Stimulated activated CD8-positive, alpha-beta memory T cell treated with anti-CD3 and anti-CD28 coated beads, Interleukin-12 subunit alpha, Interleukin-12 subunit beta, amount 100 ng/mL, for 1 hour (primary cell): ENCODE measurements at regions not wholly inside any gene's neighbourhood (a gene's known extent, or its start where the extent isn't known, plus 50 kb on each side); places are given as distances from the start of the nearest gene placed in this dataset.
"Not testable (repeated sequence)": the region's sequence is repeated elsewhere in the genome, so short reads cannot be mapped to it uniquely, and the experiment has no call there.

Source experiments
- DNase-seq: peaks from one replicate; pipeline ENCODE4 v3.0.0-alpha.2; 2020; ENCODE audit warnings: low read depth

DNA sequence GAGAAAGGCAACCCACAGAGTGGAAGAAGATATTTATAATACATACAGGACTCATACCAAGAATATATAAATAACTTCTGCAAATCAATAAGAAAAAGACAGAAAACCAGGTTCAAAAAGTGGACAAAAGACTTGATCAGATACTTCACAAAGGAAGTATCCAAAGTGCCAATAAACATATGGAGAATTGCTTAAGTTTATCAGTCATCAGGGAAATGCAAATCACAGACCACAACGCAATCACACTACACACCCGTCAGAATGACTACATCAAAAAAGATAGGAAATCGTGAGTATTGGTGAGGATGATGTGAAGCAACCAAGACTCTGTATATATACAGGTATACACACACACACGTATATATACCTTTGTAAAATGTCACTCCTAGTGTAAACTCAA, 180.6 kb downstream of the FAM43A start:
- no peak for DNase-seq

- DNase-seq = no peak
Measured at GRCh38 chr3:194867270-194867983, 181.7 kb downstream of the FAM43A start.

DNA sequence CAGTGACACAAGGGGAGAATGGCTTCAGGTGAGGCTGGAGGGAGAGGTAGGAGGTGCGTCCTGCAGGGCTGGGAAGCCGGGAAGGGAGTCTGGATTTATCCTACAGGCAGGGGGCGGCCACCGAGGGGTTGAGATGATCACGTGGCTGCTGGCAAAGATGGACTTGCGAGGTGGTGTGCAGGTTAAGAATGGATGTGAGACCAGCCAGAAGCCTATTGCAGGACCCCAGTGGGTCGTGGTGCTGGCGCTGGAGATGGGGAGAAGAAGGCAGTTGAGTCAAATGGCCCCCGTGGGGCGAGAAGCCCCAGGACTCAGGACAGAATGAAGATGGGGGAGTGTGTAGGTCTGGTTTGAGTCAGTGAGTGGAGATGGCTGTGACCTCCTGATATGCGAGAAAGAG, 183.1 kb downstream of the FAM43A start:
- no peak for DNase-seq

DNA sequence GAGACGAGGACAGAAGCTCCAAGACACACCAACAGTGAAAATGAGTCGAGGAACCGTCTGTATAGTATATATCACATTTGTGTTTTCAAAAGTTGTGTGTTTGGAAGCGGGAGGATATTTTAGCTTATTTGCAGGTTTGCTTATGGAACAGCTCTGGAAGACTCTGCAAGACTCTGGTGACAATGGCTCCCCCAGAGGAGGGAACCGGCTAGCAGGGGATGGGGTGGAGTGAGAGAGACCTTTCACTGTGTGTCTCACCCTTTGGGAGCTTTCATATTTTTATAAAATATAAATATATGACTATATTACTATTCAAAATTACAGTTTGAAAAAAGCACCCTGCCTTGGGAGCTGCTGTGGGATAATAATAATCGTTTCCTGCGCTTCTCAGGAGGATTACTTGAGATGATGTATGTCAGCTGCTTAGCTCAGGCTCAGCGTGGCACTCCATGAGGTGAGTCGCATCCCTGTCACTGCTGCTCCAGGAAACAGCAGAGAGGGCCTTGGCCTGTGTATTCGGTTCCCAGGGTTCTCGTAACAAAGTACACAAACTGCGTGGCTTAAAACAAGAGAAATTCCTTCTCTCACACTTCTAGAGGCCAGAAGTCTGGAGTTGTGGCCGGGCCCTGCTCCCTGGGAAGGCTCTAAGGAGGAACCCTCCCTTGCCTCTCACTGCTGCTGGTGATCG, 183.9 kb downstream of the FAM43A start:
- DNase-seq = no peak

- DNase-seq = no peak
Measured at GRCh38 chr3:194870394-194871110, 184.9 kb downstream of the FAM43A start.

DNA sequence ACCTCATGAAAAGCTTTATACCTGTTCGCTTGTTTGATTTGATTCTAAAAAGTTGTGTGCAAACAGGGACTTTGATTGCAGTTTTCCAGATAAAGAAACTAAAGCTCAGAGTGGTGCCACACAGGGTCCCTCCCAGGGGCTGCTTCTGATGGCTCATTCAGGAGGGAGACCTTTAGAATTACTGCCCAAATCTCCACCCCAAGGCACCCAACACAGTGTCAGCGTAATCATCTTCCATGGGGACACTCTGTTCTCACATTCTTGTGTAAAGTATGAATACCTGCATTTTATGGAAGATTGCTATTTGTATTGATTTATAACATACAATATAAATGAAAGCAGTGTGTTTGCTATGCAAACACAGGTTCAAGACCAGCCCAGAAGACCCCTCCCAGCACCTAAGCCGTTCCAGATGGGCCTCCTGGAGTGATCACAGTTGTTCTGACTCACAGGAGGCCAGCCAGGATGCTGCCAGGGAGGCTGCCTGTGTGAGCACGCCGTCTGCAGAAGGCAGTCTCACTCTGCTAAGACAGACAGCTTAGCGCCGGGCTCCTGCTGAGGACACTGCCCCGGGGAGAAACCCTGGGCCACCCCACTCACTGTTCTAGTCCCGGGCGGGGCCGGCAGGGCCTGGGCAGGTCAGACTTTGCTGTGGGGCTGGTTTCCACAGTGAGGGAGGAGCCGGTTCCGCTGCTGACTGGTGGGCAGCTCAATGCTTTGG, 185.6 kb downstream of the FAM43A start:
- DNase-seq = no peak

DNA sequence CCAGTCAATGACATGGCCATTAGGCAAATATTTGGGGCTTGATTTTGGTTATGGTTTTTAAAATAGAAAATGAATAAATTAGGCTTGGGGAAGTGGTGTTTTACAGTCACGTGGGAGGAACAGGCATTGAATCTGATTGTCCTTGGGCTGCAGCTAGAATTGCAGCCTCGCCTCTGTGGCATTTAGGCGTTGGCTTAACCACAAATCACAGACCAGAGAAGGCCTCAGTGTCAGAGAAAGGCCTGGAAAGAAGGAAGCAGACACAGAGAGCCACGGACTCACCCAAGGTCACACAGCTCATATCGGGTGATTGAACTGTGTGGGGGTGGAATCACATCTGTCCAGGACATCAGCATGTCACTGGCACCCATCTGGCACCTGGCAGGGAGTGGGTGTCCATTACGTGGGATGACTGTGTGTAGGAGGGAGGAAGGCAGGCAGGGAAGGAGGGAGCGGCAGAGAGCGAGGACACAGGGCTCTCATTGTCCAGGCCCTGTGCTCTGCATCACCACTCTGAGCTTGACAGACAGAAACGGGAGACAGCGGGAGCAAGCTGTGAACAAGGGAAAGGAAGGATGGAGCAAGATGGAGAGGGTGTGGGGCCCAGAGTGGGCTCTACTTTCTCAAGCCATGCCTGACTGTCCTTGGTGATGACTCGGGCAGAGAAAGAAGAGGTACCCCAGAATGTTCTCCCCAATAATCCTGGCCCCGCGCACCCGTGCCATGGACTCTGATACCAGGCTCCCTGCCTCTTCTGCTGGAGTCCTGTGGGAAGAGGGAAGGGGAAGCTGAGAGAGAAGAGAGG, 186.4 kb downstream of the FAM43A start:
- no peak for DNase-seq

DNA sequence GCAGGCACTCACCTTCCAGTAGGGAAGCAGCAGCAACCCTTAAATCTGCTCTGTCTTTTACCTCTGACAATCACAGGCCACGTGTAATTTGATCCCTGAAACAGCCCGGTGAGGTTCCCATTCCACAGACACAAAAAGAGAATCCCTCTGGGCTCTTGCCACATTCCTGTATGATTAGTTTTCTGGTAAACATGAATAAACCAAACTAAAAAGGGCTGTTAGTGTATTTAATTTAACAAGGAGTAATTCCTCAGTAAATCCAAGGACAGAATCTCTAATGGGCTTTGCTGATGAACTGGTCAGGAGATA, 186.9 kb downstream of the FAM43A start:
- DNase-seq = no peak

DNA sequence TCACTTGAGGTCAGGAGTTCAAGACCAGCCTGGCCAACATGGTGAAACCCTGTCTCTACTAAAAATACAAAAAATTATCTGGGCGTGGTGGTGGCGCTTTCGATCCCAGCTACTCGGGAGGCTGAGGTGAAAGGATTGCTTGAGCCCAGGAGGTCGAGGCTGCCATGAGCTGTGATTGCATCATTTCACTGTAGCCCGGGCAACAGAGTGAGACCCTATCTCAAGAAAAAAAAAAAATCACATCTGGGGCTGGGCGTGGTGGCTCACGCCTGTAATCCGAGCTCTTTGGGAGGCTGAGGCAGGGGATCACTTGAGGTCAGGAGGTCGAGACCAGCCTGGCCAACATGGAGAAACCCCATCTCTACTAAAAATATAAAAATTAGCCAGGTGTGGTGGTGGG, 187.8 kb downstream of the FAM43A start:
- not testable (repeated sequence) for DNase-seq

DNA sequence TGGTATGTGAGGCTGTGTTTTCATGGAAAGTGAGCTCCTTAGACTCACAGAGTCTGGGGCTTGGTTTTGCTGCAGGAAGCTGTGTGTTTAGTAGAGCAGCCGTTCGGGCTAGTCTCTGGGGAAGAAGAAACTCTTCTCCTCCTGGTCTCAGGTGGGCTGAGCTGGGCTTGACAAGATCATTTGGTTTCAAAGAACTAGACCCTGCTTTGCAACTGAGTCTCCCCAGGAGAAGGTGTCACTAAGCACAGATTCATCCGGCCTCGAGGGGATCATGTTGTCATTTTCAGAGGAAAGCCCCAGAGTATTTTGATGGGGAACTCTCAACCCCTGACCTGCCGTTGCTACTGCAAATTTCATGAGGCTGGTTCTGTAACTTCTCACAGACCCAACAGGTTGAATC, 188.5 kb downstream of the FAM43A start:
- DNase-seq = no peak

DNA sequence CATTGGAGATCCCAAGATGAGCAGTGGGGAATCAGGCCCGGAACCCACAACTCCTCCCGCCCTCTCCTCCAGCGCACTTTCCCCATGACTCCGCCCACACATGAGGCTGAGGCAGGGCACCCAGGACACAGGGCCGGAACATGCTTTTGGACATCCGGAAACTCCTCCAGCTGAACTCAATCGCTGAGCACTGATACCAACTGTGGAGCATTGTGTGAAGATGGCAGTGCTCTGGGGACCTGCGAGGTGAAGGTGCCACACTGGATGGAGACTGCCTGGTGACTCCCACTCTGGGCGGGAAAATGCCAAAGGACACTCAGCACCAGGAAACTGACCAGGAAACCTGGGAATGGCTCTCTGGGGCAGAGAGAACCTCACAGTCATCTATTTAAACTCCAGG, 189.1 kb downstream of the FAM43A start:
- DNase-seq = no peak

- no peak for DNase-seq
Measured at GRCh38 chr3:194875581-194876402, 190.1 kb downstream of the FAM43A start.

- no peak for DNase-seq
Measured at GRCh38 chr3:194876403-194877095, 190.9 kb downstream of the FAM43A start.

DNA sequence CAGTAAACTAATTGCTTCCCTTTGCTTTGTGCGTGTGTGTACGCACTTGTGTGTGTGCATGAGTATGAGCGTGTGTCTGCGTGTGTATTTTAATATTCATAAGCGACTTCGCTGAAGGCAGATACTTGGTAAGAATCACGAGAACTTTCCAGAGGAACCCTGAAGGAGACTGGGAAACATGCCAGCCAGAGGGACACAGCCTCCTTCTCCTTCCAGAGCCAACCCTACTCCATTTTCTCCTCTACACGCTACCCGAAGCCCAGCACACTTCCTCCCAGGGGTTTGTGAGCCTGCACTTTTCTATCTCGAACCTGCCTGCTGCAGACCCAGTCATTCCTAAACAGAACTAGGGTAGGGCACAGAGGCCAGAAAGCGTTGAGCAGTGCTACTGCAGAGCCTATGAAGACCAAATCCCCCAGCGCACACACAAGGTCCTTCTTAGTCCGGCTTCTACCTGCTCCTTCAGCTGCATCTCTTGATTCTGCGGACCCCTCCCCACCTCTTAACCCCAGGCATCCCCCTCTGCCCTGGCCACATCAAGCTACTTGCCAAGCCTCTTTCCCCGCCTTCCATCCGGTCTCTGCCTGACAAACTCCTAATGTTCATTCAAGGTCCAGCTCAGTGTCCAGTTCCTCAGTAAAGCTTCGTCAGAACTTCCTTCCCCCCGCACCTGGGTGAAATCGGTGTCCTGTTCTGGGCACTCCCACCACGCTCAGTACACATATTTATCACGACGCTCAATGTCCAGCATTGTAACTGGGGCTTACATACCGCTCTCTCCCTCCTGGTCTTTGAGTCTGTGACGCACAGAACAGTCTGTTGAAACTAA, 191.8 kb downstream of the FAM43A start:
- DNase-seq = no peak

DNA sequence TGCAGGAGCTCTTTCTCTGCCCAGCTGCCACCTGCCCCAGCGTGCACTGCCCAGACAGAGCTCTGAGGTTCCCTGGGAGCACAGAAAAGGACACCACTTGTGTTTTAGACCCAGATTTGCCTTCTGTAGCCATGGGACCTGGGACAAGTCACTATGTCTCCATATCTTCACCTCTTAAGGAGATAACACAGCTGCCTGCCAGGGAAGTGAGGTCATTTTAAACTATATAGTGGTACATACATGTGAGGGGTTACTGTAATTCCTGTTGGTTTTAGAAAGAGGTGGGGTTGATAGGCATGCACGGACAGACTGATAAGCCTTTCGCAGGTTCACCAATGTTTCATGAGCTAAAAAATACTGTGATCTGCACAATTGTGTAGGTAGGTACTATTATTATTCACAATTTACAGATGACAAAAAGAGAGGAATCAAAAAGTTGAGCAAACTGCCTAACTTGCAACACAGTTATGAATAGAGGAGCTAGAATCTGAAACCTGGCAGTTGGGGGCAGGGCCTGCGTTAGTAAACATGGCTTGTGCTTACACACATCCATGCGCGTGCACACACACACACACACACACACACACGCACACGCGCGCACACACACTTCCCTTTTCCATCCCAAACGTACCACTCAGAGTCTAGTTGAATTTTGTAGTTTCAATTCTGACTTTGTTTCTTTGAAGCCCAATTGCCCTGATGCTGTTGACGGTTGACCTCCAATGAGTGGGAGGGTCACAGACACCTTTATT, 193.6 kb downstream of the FAM43A start:
- DNase-seq = no peak

- no peak for DNase-seq
Measured at GRCh38 chr3:194879991-194880939, 194.6 kb downstream of the FAM43A start.
